Naive thymus-derived CD4-positive, alpha-beta T cell (primary cell): ENCODE measurements at regions not wholly inside any gene's neighbourhood (a gene's known extent, or its start where the extent isn't known, plus 50 kb on each side); places are given as distances from the start of the nearest gene placed in this dataset.

Source experiments
- ATAC-seq: fragments of 150-1000 bp; cut with Tn5 transposase; 2 replicates; pipeline ENCODE4 v1.10.0; 2021; ENCODE audit warnings: mild to moderate bottlenecking, moderate library complexity
- CTCF ChIA-PET: fragments of 350-600 bp; sonication (Branson Sonifier 250); formaldehyde crosslinking; loops from one replicate; lab custom pipeline; 2021; ENCODE audit warnings: antibody characterized with exemption; lab: Charles Lee
- POLR2A ChIA-PET: fragments of 350-600 bp; sonication (Branson Sonifier 250); formaldehyde crosslinking; loops from one replicate; lab custom pipeline; 2021; ENCODE audit warnings: antibody characterized with exemption, inconsistent platforms; lab: Charles Lee
- DNase-seq, 9 donors: peaks; one replicate each; pipeline versions ENCODE4 v3.0.0 to v3.0.0-alpha.2; 2020 to 2022; ENCODE audit warnings: mixed read lengths in 1 of 9
- H3K27ac ChIP-seq: one replicate; pipeline ENCODE4 v1.7.0; 2013; ENCODE audit warnings: mild to moderate bottlenecking, low read depth, low read length, moderate library complexity
- H3K27me3 ChIP-seq, 2 donors: one replicate each; pipeline ENCODE4 v1.7.0; 2013; ENCODE audit warnings: low read length in 2 of 2, mild to moderate bottlenecking in 2 of 2, moderate library complexity in 2 of 2; ENCODE audit not compliant: control insufficient read depth in 2 of 2, insufficient read depth in 2 of 2
- H3K36me3 ChIP-seq, 3 experiments: 1 replicate in 2 of 3; 2 replicates in 1 of 3; pipeline ENCODE4 v1.7.0; 2013; ENCODE audit warnings: low read length in 3 of 3, mild to moderate bottlenecking in 3 of 3, moderate library complexity in 1 of 3; ENCODE audit not compliant: insufficient read depth in 3 of 3, control insufficient read depth in 2 of 3
- H3K4me1 ChIP-seq, 2 donors: one replicate each; pipeline ENCODE4 v1.7.0; 2013; ENCODE audit warnings: low read length in 2 of 2, mild to moderate bottlenecking in 2 of 2, moderate library complexity in 1 of 2; ENCODE audit not compliant: control insufficient read depth in 2 of 2, insufficient read depth in 2 of 2
- H3K4me3 ChIP-seq: 2 replicates; pipeline ENCODE4 v1.7.0; 2013; ENCODE audit warnings: mild to moderate bottlenecking, low read length
- H3K9me3 ChIP-seq, 3 experiments: 1 replicate in 2 of 3; 2 replicates in 1 of 3; pipeline ENCODE4 v1.7.0; 2013; ENCODE audit warnings: low read length in 3 of 3; ENCODE audit not compliant: control insufficient read depth in 2 of 3
- H3K27ac Mint-ChIP-seq, 9 donors: one replicate each; pipeline ENCODE4 v1.8.0; 2020 to 2022; ENCODE audit warnings: mixed read lengths in 9 of 9, mild to moderate bottlenecking in 8 of 9, moderate library complexity in 5 of 9, inconsistent platforms in 2 of 9
- H3K27me3 Mint-ChIP-seq, 5 donors: one replicate each; pipeline ENCODE4 v1.8.0; 2021 to 2022; ENCODE audit warnings: mixed read lengths in 5 of 5, mild to moderate bottlenecking in 1 of 5
- H3K36me3 Mint-ChIP-seq, 5 donors: one replicate each; pipeline ENCODE4 v1.8.0; 2020 to 2022; ENCODE audit warnings: mixed read lengths in 5 of 5, mild to moderate bottlenecking in 3 of 5, inconsistent platforms in 1 of 5
- H3K4me1 Mint-ChIP-seq, 7 donors: one replicate each; pipeline ENCODE4 v1.8.0; 2020 to 2022; ENCODE audit warnings: mixed read lengths in 7 of 7, mild to moderate bottlenecking in 3 of 7, inconsistent platforms in 1 of 7
- H3K4me3 Mint-ChIP-seq, 10 donors: one replicate each; pipeline ENCODE4 v1.8.0; 2020 to 2022; ENCODE audit warnings: mild to moderate bottlenecking in 10 of 10, mixed read lengths in 10 of 10, moderate library complexity in 6 of 10, inconsistent platforms in 2 of 10
- H3K9me3 Mint-ChIP-seq, 11 donors: one replicate each; pipeline ENCODE4 v1.8.0; 2020 to 2022; ENCODE audit warnings: mixed read lengths in 11 of 11, mild to moderate bottlenecking in 4 of 11, inconsistent platforms in 1 of 11, moderate library complexity in 1 of 11
- intact Hi-C, 2 donors: fragments of 100-400 bp; cut with micrococcal nuclease; formaldehyde crosslinking; loops; one replicate each; pipeline ENCODE4 v1.15.1; 2023

DNA sequence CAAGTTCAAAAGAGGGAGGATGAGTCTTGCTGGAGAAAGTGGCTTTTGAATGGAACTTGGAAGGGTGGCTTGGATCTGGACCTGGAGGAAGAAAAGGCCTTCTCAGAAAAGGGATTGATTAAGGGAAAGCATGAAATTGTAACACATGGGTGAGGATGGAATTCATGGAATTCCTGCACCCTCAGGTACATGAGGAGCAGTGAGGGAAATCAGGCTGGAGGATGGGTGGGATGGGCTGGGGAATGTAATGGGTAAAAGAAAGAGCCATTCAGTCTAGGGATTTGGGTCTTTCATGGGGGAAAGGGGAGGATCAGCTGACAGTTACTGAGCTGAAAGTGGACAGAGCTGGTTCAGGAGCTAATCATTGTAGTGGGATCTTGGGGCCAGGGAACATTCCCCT, 51.2 kb upstream of the HAAO start:
- peaks cover 0 to 3% (median 0%) of the 10 kb centered on the region in 5 donors for H3K36me3 Mint-ChIP-seq
- no peak overlapping the region for H3K4me3 Mint-ChIP-seq
- H3K9me3 ChIP-seq: no peaks in the 10 kb centered on the region
- H3K4me1 Mint-ChIP-seq: no peaks in the 10 kb centered on the region
- intact Hi-C loops: no loop called here
- no peaks in the 10 kb centered on the region for H3K4me1 ChIP-seq
- ChIA-PET CTCF (no interaction called here), POLR2A (no interaction called here)
- DNase-seq (no peak), ATAC-seq (no peak)
- no peak overlapping the region for H3K27ac ChIP-seq
- no peak overlapping the region for H3K27ac Mint-ChIP-seq
- H3K36me3 ChIP-seq: no peaks in the 10 kb centered on the region
- H3K27me3 ChIP-seq: no peaks in the 10 kb centered on the region
- H3K4me3 ChIP-seq: no peak overlapping the region
- no peaks in the 10 kb centered on the region for H3K9me3 Mint-ChIP-seq
- H3K27me3 Mint-ChIP-seq: peaks cover 0 to 3% (median 0%) of the 10 kb centered on the region in 5 donors

DNA sequence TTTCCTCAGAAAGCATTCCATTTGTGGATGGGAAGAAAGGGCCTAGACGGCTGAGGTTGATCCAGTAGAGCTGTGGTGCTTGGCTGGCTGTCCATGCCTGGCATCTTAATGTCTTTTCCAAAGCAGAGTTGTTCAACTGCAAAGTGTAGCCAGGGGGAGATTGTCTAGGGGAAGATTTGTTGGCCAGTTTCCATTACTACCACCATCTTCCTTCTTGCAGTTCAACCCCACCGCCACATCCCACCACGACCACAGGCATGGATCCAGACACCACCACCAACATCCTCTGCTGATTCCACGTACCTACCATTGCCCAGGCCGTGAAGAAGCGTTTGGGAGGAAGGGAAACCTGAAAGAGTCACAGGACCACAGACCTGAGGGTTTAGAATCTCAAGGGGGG, 50.7 kb upstream of the HAAO start:
- intact Hi-C loops: no loop called here
- POLR2A ChIA-PET: no interaction called here
- no peak overlapping the region for H3K4me3 ChIP-seq
- H3K4me1 ChIP-seq: no peaks in the 10 kb centered on the region
- ATAC-seq (no peak), DNase-seq (no peak)
- H3K27me3 ChIP-seq: no peaks in the 10 kb centered on the region
- Mint-ChIP-seq H3K36me3 (peaks cover 0 to 6% (median 0%) of the 10 kb centered on the region in 5 donors), H3K9me3 (no peaks in the 10 kb centered on the region), H3K4me3 (no peak overlapping the region), H3K4me1 (no peaks in the 10 kb centered on the region), H3K27ac (no peak overlapping the region), H3K27me3 (peaks cover 0 to 3% (median 0%) of the 10 kb centered on the region in 5 donors)
- H3K9me3 ChIP-seq: no peaks in the 10 kb centered on the region
- H3K36me3 ChIP-seq: no peaks in the 10 kb centered on the region
- CTCF ChIA-PET: no interaction called here
- no peak overlapping the region for H3K27ac ChIP-seq

DNA sequence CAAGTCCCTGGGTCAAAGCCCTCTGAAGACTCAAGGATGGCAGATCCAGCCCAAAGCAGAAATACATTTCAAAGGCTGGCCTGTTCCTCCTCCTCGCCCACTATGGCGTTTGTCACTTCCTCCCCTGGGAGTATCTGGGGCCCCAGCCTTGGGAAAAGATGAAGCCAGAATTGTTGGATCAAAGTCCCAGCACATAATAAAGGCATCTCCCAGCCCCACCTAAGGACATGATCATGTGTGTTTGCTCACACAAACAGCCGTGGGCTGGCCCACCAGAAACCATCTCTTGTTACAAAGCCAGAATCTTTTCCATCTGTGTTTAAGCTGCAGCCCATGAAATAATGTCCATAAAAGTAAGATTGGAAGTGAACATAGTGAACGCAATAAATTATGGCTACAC, 50.1 kb upstream of the HAAO start:
- Histone ChIP-seq H3K4me3 (no peak overlapping the region), H3K27ac (no peak overlapping the region), H3K4me1 (no peaks in the 10 kb centered on the region), H3K9me3 (no peaks in the 10 kb centered on the region), H3K27me3 (no peaks in the 10 kb centered on the region), H3K36me3 (no peaks in the 10 kb centered on the region)
- Mint-ChIP-seq H3K4me1 (no peaks in the 10 kb centered on the region), H3K9me3 (peaks cover 0 to under 1% (median 0%) of the 10 kb centered on the region in 11 donors), H3K27me3 (peaks cover 0 to 3% (median 0%) of the 10 kb centered on the region in 5 donors), H3K27ac (no peak overlapping the region), H3K4me3 (no peak overlapping the region), H3K36me3 (peaks cover 0 to 9% (median 0%) of the 10 kb centered on the region in 5 donors)
- intact Hi-C loops: no loop called here
- CTCF ChIA-PET: interaction anchor here (0.6 kb wide), 1 partner anchor 105 kb away, joined by 3 read pairs; no protein-coding TSS in a partner anchor
- POLR2A ChIA-PET: no interaction called here
- ATAC-seq: no peak
- DNase-seq: no peak
